DOHH2 (cell line): ENCODE measurements at regions not wholly inside any gene's neighbourhood (a gene's known extent, or its start where the extent isn't known, plus 50 kb on each side); places are given as distances from the start of the nearest gene placed in this dataset.

ENCODE experiments used
- H3F3A ChIP-seq: fragments of 200-600 bp; sonication (generic), shearing (Covaris generic); 2 replicates; pipeline ENCODE4 v1.6.0; 2016; ENCODE audit warnings: antibody characterized with exemption, mild to moderate bottlenecking; ENCODE audit not compliant: control insufficient read depth, insufficient read depth
- H3K27ac ChIP-seq: fragments of 200-600 bp; sonication (generic); 2 replicates; pipeline ENCODE4 v1.5.1; 2014; ENCODE audit warnings: low read depth, mild to moderate bottlenecking, low read length, moderate library complexity
- H3K27me3 ChIP-seq: fragments of 200-600 bp; sonication (generic); 2 replicates; pipeline ENCODE4 v1.6.1; 2014; ENCODE audit warnings: mild to moderate bottlenecking, low read length, mixed read lengths; ENCODE audit not compliant: control insufficient read depth
- H3K36me3 ChIP-seq: fragments of 200-600 bp; sonication (generic); 2 replicates; pipeline ENCODE4 v1.6.1; 2014; ENCODE audit warnings: mild to moderate bottlenecking, low read length, moderate library complexity, mixed read lengths; ENCODE audit not compliant: control insufficient read depth
- H3K4me1 ChIP-seq: fragments of 200-600 bp; sonication (generic); 2 replicates; pipeline ENCODE4 v1.6.1; 2014; ENCODE audit warnings: mild to moderate bottlenecking, low read length, mixed read lengths; ENCODE audit not compliant: control insufficient read depth
- H3K4me2 ChIP-seq: fragments of 200-600 bp; sonication (generic); 2 replicates; pipeline ENCODE4 v1.6.0; 2014; ENCODE audit warnings: mild to moderate bottlenecking, low read length, moderate library complexity
- H3K4me3 ChIP-seq: fragments of 200-600 bp; sonication (generic); 2 replicates; pipeline ENCODE4 v1.5.1; 2014; ENCODE audit warnings: mild to moderate bottlenecking, low read length, mixed read lengths
- H3K79me2 ChIP-seq: fragments of 200-600 bp; sonication (generic); 2 replicates; pipeline ENCODE4 v1.6.1; 2014; ENCODE audit warnings: mild to moderate bottlenecking, low read length, mixed read lengths; ENCODE audit not compliant: control insufficient read depth
- H3K9me2 ChIP-seq: fragments of 200-600 bp; sonication (generic); replicated peaks from 2 replicates; pipeline ENCODE4 v1.6.1; 2014; ENCODE audit warnings: mild to moderate bottlenecking, low read length, mixed read lengths; ENCODE audit not compliant: control insufficient read depth
- H3K9me3 ChIP-seq: fragments of 200-600 bp; sonication (generic); 2 replicates; pipeline ENCODE4 v1.6.1; 2014; ENCODE audit warnings: antibody characterized with exemption, low read length, mixed read lengths; ENCODE audit not compliant: control insufficient read depth, insufficient read depth
- H4K20me1 ChIP-seq: fragments of 200-600 bp; sonication (generic); 2 replicates; pipeline ENCODE4 v1.6.0; 2014; ENCODE audit warnings: low read depth, mild to moderate bottlenecking, antibody characterized with exemption, low read length, moderate library complexity; ENCODE audit not compliant: control insufficient read depth, insufficient read depth
- EZH2phosphoT487 ChIP-seq: fragments of 200-600 bp; sonication (generic); IDR thresholded peaks from 2 replicates; pipeline ENCODE4 v1.6.1; 2017; ENCODE audit warnings: borderline replicate concordance, mild to moderate bottlenecking, antibody characterized with exemption, low read length, moderate library complexity, mixed read lengths
- TF ChIP-seq, protein P1 (sequence below): fragments of 200-600 bp; sonication (generic); IDR thresholded peaks from one replicate; pipeline ENCODE4 v1.5.1; 2014; ENCODE audit warnings: antibody characterized with exemption, mild to moderate bottlenecking, low read depth, low read length; ENCODE audit not compliant: poor library complexity, severe bottlenecking

DNA sequence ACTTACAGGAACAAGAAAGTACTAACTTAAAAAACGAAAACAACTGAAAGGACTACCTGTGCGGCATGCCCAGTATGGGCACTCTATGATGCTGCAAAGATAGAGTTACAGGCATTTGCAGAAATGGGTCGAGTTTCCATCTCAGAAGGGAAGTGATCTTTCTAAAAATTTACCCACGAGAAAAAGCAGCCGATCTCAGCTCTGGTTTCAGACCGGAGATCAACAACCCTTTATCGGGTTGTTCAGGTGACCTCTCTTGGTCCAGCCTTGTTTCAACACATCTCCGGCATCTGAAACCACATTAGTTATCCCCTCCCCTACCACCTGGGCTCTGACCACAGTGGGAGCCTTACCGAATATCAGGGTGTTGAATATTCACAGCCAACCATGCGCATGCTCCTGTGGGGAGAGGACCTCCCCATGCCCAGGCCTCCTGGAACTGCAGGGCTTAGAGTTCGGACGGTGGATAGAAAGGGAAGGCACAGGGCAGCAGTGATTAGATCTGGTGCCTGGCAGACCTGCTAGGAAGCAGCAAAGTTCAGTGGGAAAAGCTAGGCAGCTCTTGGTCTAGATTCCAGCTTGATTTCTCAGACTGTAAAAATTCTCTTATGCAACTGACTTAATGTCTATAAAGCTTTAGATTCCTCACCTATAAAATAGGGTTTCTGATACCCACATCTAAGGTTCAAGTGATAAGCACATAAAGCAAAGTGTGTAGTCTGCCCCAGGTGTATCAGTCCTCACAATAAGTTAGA is 906.0 kb downstream of the VRK1 start:
- Histone ChIP-seq H3K27ac (no peak overlapping the region), H3K4me1 (no peaks in the 10 kb centered on the region), H3K27me3 (no peaks in the 10 kb centered on the region), H3K9me3 (peaks cover 4% of the 10 kb centered on the region; the same call in 1 of the 2 replicates), H4K20me1 (no peaks in the 10 kb centered on the region), H3F3A (no peaks in the 10 kb centered on the region), H3K36me3 (no peaks in the 10 kb centered on the region), H3K9me2 (no peaks in the 10 kb centered on the region), H3K4me2 (no peak overlapping the region), H3K4me3 (no peak overlapping the region), H3K79me2 (no peaks in the 10 kb centered on the region)
- no peak for TF ChIP-seq EZH2phosphoT487
- TF ChIP-seq, protein P1, sequence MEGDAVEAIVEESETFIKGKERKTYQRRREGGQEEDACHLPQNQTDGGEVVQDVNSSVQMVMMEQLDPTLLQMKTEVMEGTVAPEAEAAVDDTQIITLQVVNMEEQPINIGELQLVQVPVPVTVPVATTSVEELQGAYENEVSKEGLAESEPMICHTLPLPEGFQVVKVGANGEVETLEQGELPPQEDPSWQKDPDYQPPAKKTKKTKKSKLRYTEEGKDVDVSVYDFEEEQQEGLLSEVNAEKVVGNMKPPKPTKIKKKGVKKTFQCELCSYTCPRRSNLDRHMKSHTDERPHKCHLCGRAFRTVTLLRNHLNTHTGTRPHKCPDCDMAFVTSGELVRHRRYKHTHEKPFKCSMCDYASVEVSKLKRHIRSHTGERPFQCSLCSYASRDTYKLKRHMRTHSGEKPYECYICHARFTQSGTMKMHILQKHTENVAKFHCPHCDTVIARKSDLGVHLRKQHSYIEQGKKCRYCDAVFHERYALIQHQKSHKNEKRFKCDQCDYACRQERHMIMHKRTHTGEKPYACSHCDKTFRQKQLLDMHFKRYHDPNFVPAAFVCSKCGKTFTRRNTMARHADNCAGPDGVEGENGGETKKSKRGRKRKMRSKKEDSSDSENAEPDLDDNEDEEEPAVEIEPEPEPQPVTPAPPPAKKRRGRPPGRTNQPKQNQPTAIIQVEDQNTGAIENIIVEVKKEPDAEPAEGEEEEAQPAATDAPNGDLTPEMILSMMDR: no peak

DNA sequence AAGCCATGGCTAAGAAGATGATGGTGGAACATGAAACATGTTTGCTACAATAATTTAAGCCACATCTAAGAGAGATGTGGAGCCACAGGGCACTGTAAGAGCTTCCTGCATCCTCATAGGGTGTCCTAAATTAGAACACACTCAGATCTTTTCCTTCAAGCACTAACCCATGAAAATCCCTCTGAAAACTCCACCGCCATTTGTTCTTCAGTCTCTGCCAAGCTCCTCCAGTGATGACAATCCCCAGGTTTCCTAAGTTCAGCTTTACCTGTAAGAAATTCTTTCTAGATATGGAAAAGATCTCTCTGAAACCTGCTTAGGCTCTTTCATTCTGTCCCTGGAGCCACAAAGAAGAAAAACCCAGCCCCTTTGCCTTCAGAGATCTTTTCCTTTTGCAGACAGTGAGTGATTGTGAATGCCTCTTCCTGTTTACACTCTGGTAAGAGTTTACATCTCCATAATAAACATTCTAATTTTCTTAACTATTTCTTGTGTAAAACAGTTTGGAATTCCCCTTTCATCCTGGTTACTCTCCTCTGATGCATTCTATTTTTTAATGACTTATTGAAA is 907.2 kb downstream of the VRK1 start:
- Histone ChIP-seq H3K36me3 (no peaks in the 10 kb centered on the region), H4K20me1 (no peaks in the 10 kb centered on the region), H3K27ac (no peak overlapping the region), H3K9me2 (no peaks in the 10 kb centered on the region), H3K9me3 (no peaks in the 10 kb centered on the region), H3K79me2 (no peaks in the 10 kb centered on the region), H3K4me2 (no peak overlapping the region), H3K4me3 (no peak overlapping the region), H3K4me1 (no peaks in the 10 kb centered on the region), H3F3A (no peaks in the 10 kb centered on the region), H3K27me3 (no peaks in the 10 kb centered on the region)
- TF ChIP-seq, protein P1: no peak
- no peak for TF ChIP-seq EZH2phosphoT487

DNA sequence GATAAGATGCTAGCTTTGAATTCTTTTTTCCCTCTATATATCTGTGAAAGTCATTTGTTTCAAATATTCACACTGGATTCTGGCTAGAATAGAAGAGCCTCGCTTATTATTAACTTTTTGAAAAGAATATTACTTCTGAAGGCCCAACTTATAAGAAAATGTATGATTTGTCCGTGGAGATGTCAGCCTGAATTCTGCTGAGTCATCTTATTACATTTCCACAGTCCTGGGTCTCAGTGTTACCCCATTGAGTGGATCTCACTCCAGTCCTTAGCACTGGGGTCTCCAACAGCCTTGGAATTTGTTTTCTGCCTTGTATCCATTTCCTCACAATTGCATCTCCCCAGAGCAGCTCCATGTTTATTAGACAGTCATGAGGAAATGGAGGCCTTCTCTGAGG is 907.9 kb downstream of the VRK1 start:
- no peaks in the 10 kb centered on the region for H3K4me1 ChIP-seq
- H4K20me1 ChIP-seq: no peaks in the 10 kb centered on the region
- H3K9me2 ChIP-seq: no peaks in the 10 kb centered on the region
- H3K4me2 ChIP-seq: no peak overlapping the region
- H3K36me3 ChIP-seq: no peaks in the 10 kb centered on the region
- no peak overlapping the region for H3K27ac ChIP-seq
- no peaks in the 10 kb centered on the region; the same call in 1 of the 2 replicates for H3K9me3 ChIP-seq
- no peak overlapping the region for H3K4me3 ChIP-seq
- H3F3A ChIP-seq: no peaks in the 10 kb centered on the region
- H3K79me2 ChIP-seq: no peaks in the 10 kb centered on the region
- H3K27me3 ChIP-seq: no peaks in the 10 kb centered on the region
- TF ChIP-seq, protein P1: no peak
- no peak for TF ChIP-seq EZH2phosphoT487
